H1 (cell line): ENCODE measurements at regions not wholly inside any gene's neighbourhood (a gene's known extent, or its start where the extent isn't known, plus 50 kb on each side); places are given as distances from the start of the nearest gene placed in this dataset.

ENCODE experiments used
- BACH1 ChIP-seq: IDR thresholded peaks from 2 replicates; pipeline ENCODE4 v1.6.1; 2012; ENCODE audit warnings: low read length, improper control_type of control experiment
- CREB1 ChIP-seq: IDR thresholded peaks from 2 replicates; pipeline ENCODE4 v1.6.1; 2012; ENCODE audit warnings: inconsistent platforms
- CTCF ChIP-seq, 3 experiments: IDR thresholded peaks; 1 replicate in 2 of 3; 2 replicates in 1 of 3; pipeline versions ENCODE4 v1.5.1 to v1.6.1; 2011; ENCODE audit warnings: low read length in 3 of 3, mild to moderate bottlenecking in 3 of 3, inconsistent platforms in 2 of 3, low read depth in 1 of 3, moderate library complexity in 1 of 3; ENCODE audit not compliant: insufficient read depth in 1 of 3; ENCODE audit errors: control extremely low read depth in 1 of 3
- EP300 ChIP-seq, 2 experiments: IDR thresholded peaks; 1 replicate in 1 of 2; 2 replicates in 1 of 2; pipeline ENCODE4 v1.6.1; 2011 to 2012; ENCODE audit warnings: low read depth in 2 of 2, low read length in 2 of 2, mild to moderate bottlenecking in 2 of 2, borderline replicate concordance in 1 of 2, inconsistent platforms in 1 of 2, moderate library complexity in 1 of 2
- EZH2 ChIP-seq: fragments of 200-600 bp; sonication (generic); IDR thresholded peaks from 2 replicates; pipeline ENCODE4 v1.7.1; 2012; ENCODE audit warnings: low read depth, mild to moderate bottlenecking, moderate library complexity, low read length, inconsistent platforms; ENCODE audit not compliant: severe bottlenecking
- POLR2AphosphoS5 ChIP-seq: IDR thresholded peaks from 2 replicates; pipeline ENCODE4 v1.6.1; 2011; ENCODE audit warnings: low read depth, low read length
- TAF1 ChIP-seq: IDR thresholded peaks from 2 replicates; pipeline ENCODE4 v1.6.1; 2011; ENCODE audit warnings: mild to moderate bottlenecking, low read depth, low read length
- USF2 ChIP-seq: IDR thresholded peaks from 2 replicates; pipeline ENCODE4 v1.6.1; 2011; ENCODE audit warnings: low read length, improper control_type of control experiment

DNA sequence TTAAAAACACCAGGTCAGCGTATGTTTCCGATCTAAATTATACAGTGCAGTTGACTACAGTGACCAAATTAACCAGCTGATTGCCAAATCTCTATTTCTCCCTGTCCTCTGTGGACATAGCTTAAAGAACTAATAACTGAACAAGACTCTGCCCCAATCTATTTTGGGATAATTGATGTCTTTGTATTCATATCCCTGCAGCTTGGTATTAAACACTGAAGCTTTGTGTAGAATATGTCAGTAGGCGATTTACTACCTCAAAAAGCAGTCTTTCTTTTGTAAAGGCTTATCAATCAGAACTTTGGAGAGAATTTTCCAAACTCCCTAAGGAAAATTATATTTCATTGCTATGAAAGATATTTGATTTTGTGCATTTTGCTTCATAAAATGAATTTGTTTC, 258.2 kb downstream of the SOX2 start:
- TF ChIP-seq CTCF (IDR thresholded peaks at IDR 0.05; ENCODE audit: control extremely low read depth in 1 of 3, insufficient read depth in 1 of 3, low read depth in 1 of 3, low read length in 3 of 3) = no peak
- TF ChIP-seq USF2 = no peak
- TF ChIP-seq EP300 (IDR thresholded peaks at IDR 0.05; ENCODE audit: borderline replicate concordance in 1 of 2, low read depth in 2 of 2, low read length in 2 of 2) = no peak
- TF ChIP-seq CREB1 = no peak
- no peak for TF ChIP-seq EZH2
- TF ChIP-seq BACH1 = no peak
- no peak for TF ChIP-seq POLR2AphosphoS5
- no peak for TF ChIP-seq TAF1
